Calu3 (cell line): ENCODE measurements at regions not wholly inside any gene's neighbourhood (a gene's known extent, or its start where the extent isn't known, plus 50 kb on each side); places are given as distances from the start of the nearest gene placed in this dataset.

Source experiments
- BruUV-seq: library from RNA; stranded (reverse); fragments of 400-500 nt; replicated peaks from 2 replicates; lab custom pipeline; 2021; lab: Mats Ljungman, UMichigan
- CTCF ChIA-PET: fragments of 300-600 bp; sonication (Branson Sonifier 250); formaldehyde crosslinking; loops from one replicate; lab custom pipeline; 2022; ENCODE audit warnings: antibody characterized with exemption; lab: Charles Lee
- DNase-seq: peaks from one replicate; pipeline ENCODE4 v3.0.0; 2022
- H3K27ac Mint-ChIP-seq: one replicate; pipeline ENCODE4 v1.8.0; 2022; ENCODE audit warnings: mixed read lengths; ENCODE audit not compliant: unreplicated experiment
- H3K27me3 Mint-ChIP-seq: one replicate; pipeline ENCODE4 v1.8.0; 2022; ENCODE audit warnings: mixed read lengths; ENCODE audit not compliant: unreplicated experiment
- H3K36me3 Mint-ChIP-seq: one replicate; pipeline ENCODE4 v1.8.0; 2022; ENCODE audit warnings: mild to moderate bottlenecking, moderate library complexity, mixed read lengths; ENCODE audit not compliant: insufficient read depth, unreplicated experiment
- H3K4me1 Mint-ChIP-seq: one replicate; pipeline ENCODE4 v1.8.0; 2022; ENCODE audit warnings: mild to moderate bottlenecking, low read depth, mixed read lengths; ENCODE audit not compliant: unreplicated experiment
- H3K4me3 Mint-ChIP-seq: one replicate; pipeline ENCODE4 v1.8.0; 2022; ENCODE audit warnings: mild to moderate bottlenecking, low read depth, moderate library complexity, mixed read lengths; ENCODE audit not compliant: unreplicated experiment
- H3K9me3 Mint-ChIP-seq: one replicate; pipeline ENCODE4 v1.8.0; 2022; ENCODE audit warnings: low read depth, mixed read lengths; ENCODE audit not compliant: unreplicated experiment
- CTCF ChIP-seq: fragments of 200-600 bp; IDR thresholded peaks from one replicate; pipeline ENCODE4 v1.8.0; 2022; ENCODE audit warnings: antibody characterized with exemption; ENCODE audit not compliant: unreplicated experiment
- intact Hi-C: fragments of 100-400 bp; cut with micrococcal nuclease; formaldehyde crosslinking; loops from one replicate; pipeline ENCODE4 v1.10.0; 2022; ENCODE audit not compliant: unreplicated experiment

GRCh38 chr7:126140858-126141466 is 1111.8 kb downstream of the GRM8 start:
- H3K36me3 Mint-ChIP-seq = no peaks in the 10 kb centered on the region
- intact Hi-C loops = no loop called here
- no peaks in the 10 kb centered on the region for H3K9me3 Mint-ChIP-seq
- CTCF ChIA-PET = no interaction called here
- no peak for DNase-seq
- no peak for TF ChIP-seq CTCF
- no peak overlapping the region for H3K4me3 Mint-ChIP-seq
- no TSS peak for BruUV-seq
- no peaks in the 10 kb centered on the region for H3K27me3 Mint-ChIP-seq
- H3K27ac Mint-ChIP-seq = no peak overlapping the region
- no peaks in the 10 kb centered on the region for H3K4me1 Mint-ChIP-seq

GRCh38 chr7:126119981-126120380 is 1132.8 kb downstream of the GRM8 start:
- Mint-ChIP-seq H3K4me1 (no peaks in the 10 kb centered on the region), H3K27ac (no peak overlapping the region), H3K4me3 (no peak overlapping the region), H3K9me3 (peaks cover 2% of the 10 kb centered on the region), H3K27me3 (no peaks in the 10 kb centered on the region), H3K36me3 (no peaks in the 10 kb centered on the region)
- no TSS peak for BruUV-seq
- CTCF ChIA-PET = no interaction called here
- no peak for DNase-seq
- TF ChIP-seq CTCF = no peak
- intact Hi-C loops = no loop called here

GRCh38 chr7:126103582-126103981 is 1149.2 kb downstream of the GRM8 start:
- intact Hi-C loops = no loop called here
- CTCF ChIA-PET = no interaction called here
- Mint-ChIP-seq H3K36me3 (no peaks in the 10 kb centered on the region), H3K27me3 (no peaks in the 10 kb centered on the region), H3K9me3 (peaks cover 10% of the 10 kb centered on the region), H3K27ac (no peak overlapping the region), H3K4me1 (no peaks in the 10 kb centered on the region), H3K4me3 (no peak overlapping the region)
- DNase-seq = no peak
- TF ChIP-seq CTCF = no peak
- BruUV-seq = no TSS peak

- intact Hi-C loops = no loop called here
- H3K27me3 Mint-ChIP-seq = no peaks in the 10 kb centered on the region
- no peak for DNase-seq
- CTCF ChIA-PET = no interaction called here
- no peak for TF ChIP-seq CTCF
- H3K4me1 Mint-ChIP-seq = no peaks in the 10 kb centered on the region
- no peak overlapping the region for H3K4me3 Mint-ChIP-seq
- no peak overlapping the region for H3K27ac Mint-ChIP-seq
- no TSS peak for BruUV-seq
- H3K36me3 Mint-ChIP-seq = no peaks in the 10 kb centered on the region
- peaks cover 7% of the 10 kb centered on the region for H3K9me3 Mint-ChIP-seq
These were observed 1153.4 kb upstream of the POT1 start for GRCh38 chr7:126083014-126083413.
